HG03139 (cell line): ENCODE measurements at regions not wholly inside any gene's neighbourhood (a gene's known extent, or its start where the extent isn't known, plus 50 kb on each side); places are given as distances from the start of the nearest gene placed in this dataset.
"Not testable (repeated sequence)": the region's sequence is repeated elsewhere in the genome, so short reads cannot be mapped to it uniquely, and the experiment has no call there.

Experiments
- ATAC-seq: cut with Tn5 transposase; IDR thresholded peaks from one replicate; pipeline ENCODE4 v1.9.1; 2021; ENCODE audit not compliant: unreplicated experiment

DNA sequence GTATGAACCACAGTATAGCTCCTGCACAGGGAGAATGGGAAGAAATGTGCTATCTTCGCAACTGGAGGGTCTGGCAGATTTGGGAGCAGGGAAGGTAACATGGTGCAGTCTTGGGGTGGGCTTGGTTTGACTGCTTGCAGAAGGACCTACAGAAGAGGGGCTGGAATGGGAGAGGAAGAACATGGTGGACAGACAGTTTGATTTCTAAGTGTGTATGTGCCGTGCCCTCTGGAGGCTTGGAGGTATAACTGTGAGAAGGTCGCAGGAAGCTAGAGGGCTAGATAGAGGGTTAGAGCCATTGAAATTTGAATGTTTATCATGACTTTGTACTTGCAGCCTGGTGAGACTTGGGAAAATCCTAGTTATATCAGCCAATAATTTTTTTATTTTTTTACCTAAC is 169.2 kb downstream of the SQOR start:
- no peak for ATAC-seq

GRCh38 chr15:45810201-45810600 is 175.4 kb downstream of the SQOR start:
- no peak for ATAC-seq

- no peak for ATAC-seq
Observed at GRCh38 chr15:45812200-45812599, 177.4 kb downstream of the SQOR start.

- not testable (repeated sequence) for ATAC-seq
Observed at GRCh38 chr15:45817578-45817977, 182.7 kb downstream of the SQOR start.

DNA sequence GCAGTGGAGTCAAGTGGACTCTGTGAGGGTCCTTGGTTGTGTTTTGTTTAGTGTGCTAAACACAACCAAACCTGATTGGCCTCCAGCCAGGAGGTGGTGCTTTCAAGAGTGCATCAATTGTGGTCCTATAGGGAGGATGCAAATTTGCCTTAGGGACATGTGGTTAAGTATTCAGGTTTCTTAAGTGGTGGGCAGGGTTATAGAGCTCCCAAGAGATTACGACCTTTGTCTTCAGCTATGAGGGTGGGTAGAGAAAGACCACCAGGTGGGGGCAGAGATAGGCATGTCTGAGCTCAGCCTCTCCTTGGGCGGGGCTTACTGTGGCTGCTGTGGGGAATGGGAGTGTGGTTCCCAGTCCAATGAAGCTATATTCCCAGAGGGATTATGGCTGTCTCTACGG is 186.6 kb downstream of the SQOR start:
- no peak for ATAC-seq

- ATAC-seq: not testable (repeated sequence)
Observed at GRCh38 chr15:45822968-45823367, 188.1 kb downstream of the SQOR start.

- ATAC-seq: no peak
Observed at GRCh38 chr15:45827275-45827674, 192.4 kb downstream of the SQOR start.

GRCh38 chr15:45827766-45828165 is 192.9 kb downstream of the SQOR start:
- no peak for ATAC-seq

DNA sequence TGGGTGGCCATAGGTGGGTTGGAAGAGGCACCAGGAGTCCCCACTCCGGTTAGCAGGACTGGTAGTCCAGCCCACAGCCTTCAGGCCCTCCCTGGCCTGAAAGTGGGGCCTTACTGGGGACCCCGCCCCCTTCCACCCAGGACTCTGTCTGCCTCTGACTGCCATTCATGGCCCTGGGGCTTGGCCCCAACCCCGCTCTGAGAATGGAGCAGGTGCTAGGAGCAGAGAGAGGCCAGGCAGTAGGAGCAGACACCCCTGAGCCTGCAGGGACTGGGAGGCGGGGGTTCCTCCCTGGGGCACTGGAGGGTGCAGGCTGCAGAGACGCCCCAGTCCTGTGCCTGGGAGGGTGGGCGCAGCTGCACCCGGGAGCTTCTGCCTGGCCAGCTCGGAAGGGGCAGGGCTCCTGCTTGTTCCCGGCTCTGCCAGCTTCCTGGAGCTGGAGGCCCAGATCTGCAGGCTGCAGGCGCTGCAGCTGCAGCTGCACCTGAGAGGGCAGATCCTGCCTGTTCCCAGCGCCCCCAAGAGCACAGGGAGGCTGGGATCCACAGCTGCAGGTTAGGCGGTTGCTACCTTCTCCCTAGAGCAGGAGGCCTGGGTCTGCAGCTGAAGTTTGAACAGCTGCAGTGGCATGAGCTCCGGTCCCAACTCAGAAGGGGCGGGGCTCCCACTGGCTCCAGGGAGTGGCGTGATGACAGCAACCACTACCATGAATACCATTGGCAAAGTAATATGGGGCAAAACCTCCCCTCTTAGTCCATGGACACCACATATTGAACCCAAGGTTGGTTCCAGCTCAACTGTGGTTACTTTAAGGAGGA is 194.7 kb downstream of the SQOR start:
- ATAC-seq: no peak

DNA sequence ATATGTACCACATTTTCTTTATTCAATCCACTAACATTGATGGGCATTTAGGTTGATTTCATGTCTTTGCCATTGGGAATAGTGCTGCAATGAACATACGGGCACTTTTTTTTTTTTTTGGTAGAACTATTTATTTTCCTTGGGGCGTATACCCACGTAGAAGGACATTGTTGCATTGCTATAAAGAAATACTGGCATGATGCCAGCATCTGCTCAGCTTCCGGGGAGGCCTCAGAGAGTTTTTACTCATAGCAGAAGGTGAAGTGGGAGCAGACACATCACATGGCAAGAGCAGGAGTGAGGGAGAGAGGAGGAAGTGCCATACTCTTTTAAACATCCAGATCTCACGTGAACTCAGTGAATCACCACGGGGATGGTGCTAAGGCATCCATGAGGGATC is 197.0 kb downstream of the SQOR start:
- ATAC-seq: no peak

GRCh38 chr15:45834622-45835021 is 199.8 kb downstream of the SQOR start:
- no peak for ATAC-seq

DNA sequence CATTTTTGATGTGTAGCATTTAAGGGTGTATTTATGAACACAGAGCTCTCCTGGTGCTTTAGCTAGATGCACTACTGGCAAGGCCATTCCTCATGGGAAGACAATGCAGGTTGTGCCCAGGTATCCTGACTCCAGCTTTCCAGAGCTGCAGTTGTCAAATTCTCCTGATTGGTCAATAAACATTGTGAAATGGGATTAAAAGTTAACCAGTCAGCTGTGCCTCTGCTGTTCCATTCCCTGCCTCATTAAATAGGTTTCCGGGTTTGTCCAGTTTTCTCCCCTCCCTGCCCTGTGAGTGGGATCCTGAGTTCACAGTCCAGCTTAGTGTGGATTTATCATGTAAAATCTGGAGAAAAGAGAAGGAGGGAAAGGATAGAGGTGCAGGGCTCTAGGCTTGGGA is 207.3 kb downstream of the SQOR start:
- no peak for ATAC-seq

DNA sequence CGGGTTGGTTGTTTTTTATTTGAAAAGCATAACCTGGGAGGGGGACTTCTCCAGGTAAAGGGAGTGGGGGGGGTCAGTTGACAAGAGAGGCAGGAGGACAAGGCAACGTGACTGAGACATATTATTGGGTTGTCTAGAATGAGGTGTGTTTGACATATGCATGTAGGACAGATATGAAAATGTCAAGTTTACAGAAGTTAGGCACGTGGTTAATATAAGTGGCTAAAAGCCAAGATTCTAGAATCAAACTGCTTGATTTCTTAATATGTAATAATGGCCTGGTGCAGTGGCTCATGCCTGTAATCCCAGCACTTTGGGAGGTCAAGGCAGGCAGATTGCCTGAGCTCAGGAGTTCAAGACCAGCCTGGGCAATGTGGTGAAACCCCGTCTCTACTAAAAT is 212.8 kb downstream of the SQOR start:
- no peak for ATAC-seq

DNA sequence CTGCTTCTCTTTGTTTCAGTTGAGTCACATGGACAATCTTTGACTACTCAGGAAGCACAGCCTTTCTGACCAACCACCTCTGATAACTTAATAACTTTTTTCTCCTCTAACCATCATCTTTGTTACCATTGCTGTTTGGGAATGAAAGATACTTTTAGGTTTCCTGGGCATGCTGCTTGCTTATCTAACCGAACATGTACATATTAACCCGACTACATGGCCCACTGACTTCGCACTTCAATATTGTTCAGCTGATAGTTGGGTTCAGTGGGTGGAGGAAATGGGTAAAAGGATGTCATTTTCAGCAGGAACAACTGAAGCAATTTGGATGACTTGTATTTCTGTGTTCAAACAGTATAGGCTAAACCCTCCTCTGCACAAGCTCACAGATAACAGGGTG is 214.3 kb downstream of the SQOR start:
- no peak for ATAC-seq

- no peak for ATAC-seq
Observed at GRCh38 chr15:45854455-45855202, 219.8 kb downstream of the SQOR start.

DNA sequence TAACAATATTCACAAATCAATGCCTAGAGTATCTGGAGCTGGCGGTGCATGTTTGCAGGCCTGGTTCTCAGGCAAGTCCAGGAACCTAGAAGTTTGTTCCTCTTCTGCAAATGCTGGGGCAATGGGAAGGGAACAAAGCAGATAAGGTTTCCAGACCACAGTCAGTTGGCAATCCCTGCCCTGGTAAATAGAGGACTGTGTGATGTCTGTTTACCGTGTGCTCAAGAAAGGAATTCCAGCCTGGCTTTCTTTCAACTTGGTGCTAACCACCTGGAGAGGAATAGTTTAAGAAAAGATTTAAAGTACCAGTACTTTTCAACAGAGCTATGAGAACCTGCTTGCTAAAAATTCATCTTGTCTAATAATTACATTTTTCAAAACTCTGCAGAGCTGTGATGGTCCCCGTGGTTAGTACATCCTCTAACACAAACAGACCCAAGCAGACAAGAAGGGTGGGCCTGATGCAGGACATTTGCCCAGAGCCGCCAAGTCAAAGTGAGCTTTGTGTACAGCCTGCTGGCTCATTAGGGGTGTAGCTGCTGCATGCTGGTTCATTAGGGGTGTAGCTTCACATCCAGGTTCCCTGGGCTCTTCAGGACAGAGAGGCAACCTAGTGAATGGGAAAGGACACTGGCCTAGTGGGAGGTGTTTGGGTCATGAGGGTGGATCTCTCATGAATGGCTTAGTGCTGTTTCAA is 220.5 kb downstream of the SQOR start:
- no peak for ATAC-seq

- no peak for ATAC-seq
Observed at GRCh38 chr15:45855907-45856579, 221.2 kb downstream of the SQOR start.

DNA sequence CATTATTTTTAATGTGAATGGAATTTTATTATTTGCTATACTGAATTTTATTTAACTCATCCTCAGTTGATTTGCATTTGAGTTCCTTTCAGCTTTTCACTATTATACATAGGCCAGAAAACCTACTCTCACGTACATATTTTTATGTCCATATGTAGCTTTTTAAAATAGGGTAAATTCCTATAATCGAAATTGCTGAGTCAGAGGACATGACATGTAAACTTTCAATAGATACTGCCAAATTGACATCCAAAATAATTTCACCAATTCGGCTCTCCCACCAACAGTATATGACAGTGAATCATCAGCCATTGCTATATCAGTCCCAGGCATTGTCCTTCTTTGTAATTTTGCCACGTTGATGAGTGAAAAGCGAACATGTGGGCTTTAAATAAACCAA is 222.5 kb downstream of the SQOR start:
- no peak for ATAC-seq

- no peak for ATAC-seq
Observed at GRCh38 chr15:45858491-45858890, 223.7 kb downstream of the SQOR start.

DNA sequence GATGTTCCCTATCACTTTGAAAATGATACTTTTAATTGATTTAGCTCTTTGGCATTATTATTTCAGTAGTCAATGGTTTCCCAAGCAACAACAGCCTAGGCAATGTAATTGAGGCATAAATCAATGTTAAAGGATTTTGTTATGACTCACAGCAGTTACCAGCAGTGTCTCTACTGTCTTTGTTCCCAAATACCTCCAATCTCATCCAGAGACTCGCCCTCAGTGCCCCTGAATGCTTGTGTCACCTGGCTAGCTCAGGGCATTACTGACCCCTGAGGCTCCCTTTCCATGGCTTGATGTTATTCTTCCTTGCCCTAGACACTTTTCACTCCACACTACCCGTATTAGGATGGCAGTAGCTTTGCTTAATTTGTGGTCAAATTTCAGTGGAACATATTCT is 227.2 kb downstream of the SQOR start:
- no peak for ATAC-seq

DNA sequence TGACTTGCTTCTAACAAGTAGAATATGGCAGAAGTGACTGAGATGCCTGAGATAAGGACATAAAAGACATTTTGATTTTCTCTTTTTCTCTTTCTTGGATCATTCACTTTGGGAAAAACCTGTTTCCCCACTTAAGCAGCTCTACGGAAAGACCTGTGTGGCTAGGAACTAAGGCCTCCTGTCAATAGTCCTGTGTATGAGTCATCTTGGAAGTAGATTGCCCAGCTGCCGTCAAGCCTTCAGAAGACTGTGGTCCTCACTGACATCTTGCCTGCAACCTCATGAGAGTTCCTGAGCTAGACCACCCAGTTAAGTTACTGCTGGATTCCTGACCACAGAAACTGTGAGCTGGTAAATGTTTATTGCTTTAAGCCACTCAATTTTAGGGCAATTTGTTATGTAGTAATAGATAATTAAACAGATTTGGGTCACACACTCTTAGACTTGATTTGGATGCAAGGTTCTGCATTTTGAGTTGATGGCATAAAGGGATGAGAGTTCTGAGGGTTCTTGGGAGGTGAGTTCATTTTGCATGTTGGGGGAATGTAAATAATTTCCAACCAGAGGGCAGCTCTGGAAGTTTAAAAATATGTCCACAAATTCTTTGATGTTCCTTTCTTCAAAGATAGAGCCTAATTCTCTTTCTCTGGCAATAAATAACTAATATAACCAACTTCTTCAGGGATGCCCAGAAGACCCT is 229.2 kb downstream of the SQOR start:
- ATAC-seq: no peak
